ENCODE measurements at regions not wholly inside any gene's neighbourhood (a gene's known extent, or its start where the extent isn't known, plus 50 kb on each side); places are given as distances from the start of the nearest gene placed in this dataset.

DNA sequence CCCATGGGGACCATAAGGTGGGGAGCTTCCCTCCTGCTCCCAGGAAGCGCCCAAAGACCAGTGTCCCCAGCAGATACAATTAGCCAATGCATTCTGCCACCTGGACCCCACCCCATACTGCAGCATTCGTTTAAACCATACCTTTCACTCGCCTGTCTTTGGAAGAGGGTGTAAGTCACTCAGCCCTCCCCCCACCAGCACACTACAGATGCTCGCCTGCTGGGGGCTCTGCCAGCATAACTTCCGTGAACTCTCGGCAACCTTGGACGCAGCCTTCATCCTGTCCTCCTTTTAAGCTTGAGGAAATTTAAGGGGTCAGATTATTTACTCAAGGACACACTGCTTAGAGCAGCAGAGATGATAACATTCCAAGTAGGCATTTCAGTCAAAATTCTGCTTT is 94.4 kb upstream of the NAA20 start:
- H3K4me1 ChIP-seq: peaks cover 69% of the 10 kb centered on the region
- H3K27me3 ChIP-seq (ENCODE audit: low read depth): no peaks in the 10 kb centered on the region
- intact Hi-C loops (cut with DNase I): no loop called here
- H3K9me3 ChIP-seq: no peaks in the 10 kb centered on the region
- H3K27ac ChIP-seq: peak overlapping the region; percentile 65
- H3K4me3 ChIP-seq: no peak overlapping the region
- DNase-seq (no peak), ATAC-seq (no peak)
- H3K36me3 ChIP-seq: no peaks in the 10 kb centered on the region
- TF ChIP-seq, protein P1, sequence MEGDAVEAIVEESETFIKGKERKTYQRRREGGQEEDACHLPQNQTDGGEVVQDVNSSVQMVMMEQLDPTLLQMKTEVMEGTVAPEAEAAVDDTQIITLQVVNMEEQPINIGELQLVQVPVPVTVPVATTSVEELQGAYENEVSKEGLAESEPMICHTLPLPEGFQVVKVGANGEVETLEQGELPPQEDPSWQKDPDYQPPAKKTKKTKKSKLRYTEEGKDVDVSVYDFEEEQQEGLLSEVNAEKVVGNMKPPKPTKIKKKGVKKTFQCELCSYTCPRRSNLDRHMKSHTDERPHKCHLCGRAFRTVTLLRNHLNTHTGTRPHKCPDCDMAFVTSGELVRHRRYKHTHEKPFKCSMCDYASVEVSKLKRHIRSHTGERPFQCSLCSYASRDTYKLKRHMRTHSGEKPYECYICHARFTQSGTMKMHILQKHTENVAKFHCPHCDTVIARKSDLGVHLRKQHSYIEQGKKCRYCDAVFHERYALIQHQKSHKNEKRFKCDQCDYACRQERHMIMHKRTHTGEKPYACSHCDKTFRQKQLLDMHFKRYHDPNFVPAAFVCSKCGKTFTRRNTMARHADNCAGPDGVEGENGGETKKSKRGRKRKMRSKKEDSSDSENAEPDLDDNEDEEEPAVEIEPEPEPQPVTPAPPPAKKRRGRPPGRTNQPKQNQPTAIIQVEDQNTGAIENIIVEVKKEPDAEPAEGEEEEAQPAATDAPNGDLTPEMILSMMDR (IDR thresholded peaks at IDR 0.05): no peak

DNA sequence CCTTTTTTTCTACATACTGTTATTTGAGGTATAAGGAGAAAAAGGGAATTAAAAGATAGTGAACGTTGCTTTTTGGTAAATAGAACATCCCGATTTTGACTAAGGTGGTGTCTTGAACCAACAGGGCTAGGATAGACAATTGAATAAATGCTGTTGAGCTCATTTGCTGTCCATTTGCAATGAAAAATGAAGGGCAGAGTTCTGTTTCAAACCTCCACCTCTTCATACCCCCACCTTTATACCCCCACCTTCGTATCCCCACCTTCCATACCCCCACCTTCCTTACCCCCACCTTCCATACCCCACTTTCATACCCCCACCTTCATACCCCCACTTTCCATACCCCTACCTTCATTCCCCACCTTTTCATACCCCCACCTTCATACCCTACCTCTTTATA is 93.4 kb upstream of the NAA20 start:
- TF ChIP-seq, protein P1 (IDR thresholded peaks at IDR 0.05): no peak
- H3K9me3 ChIP-seq: no peaks in the 10 kb centered on the region
- no peaks in the 10 kb centered on the region for H3K27me3 ChIP-seq (ENCODE audit: low read depth)
- H3K4me3 ChIP-seq: no peak overlapping the region
- peaks cover 70% of the 10 kb centered on the region for H3K4me1 ChIP-seq
- intact Hi-C loops (cut with DNase I): no loop called here
- DNase-seq (no peak), ATAC-seq (no peak)
- no peak overlapping the region for H3K27ac ChIP-seq
- no peaks in the 10 kb centered on the region for H3K36me3 ChIP-seq

DNA sequence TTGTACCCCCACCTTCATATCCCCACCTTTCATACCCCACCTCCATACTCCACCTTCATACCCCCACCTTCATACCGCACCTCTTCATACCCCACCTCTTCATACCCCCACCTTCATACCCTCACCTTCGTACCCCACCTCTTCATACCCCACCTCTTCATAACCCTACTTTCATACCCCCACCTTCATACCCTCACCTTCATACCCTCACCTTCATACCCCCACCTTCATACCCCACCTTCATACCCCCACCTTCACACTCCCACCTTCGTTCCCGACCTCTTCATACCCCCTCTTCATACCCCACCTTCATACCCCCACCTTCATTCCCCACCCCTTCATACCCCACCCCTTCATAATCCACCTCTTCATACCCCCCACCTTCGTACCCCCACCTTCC is 92.9 kb upstream of the NAA20 start:
- ATAC-seq: no peak
- intact Hi-C loops (cut with DNase I): no loop called here
- Histone ChIP-seq H3K36me3 (no peaks in the 10 kb centered on the region), H3K9me3 (no peaks in the 10 kb centered on the region), H3K4me3 (no peak overlapping the region), H3K27me3 (ENCODE audit: low read depth) (no peaks in the 10 kb centered on the region), H3K4me1 (peaks cover 70% of the 10 kb centered on the region), H3K27ac (no peak overlapping the region)
- TF ChIP-seq, protein P1 (IDR thresholded peaks at IDR 0.05): no peak
- DNase-seq: no peak

DNA sequence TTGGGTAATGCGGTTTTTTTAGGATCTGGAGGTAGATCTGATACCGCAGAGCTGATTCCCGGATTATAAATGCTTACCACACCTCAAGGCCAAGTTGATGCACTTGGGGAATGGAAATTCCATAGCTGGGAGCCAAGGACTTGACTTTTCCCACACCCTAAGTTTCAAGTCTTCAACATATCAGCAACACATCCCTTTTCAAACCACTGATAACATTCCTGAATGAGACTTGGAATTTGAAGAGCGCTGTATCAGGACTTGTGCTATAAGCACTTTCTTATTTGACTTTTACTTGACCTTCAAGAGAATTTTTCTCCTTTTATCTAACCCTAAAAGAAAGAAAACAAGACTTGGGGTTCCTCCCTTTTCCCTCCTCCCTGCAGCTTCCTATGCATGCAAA is 90.6 kb upstream of the NAA20 start:
- no peaks in the 10 kb centered on the region for H3K9me3 ChIP-seq
- H3K36me3 ChIP-seq: no peaks in the 10 kb centered on the region
- peak; percentile 33 to 72 for ATAC-seq
- TF ChIP-seq, protein P1 (IDR thresholded peaks at IDR 0.05): no peak
- H3K27ac ChIP-seq: peak overlapping the region; percentile 59
- no peaks in the 10 kb centered on the region for H3K27me3 ChIP-seq (ENCODE audit: low read depth)
- intact Hi-C loops (cut with DNase I): no loop called here
- no peak for DNase-seq
- H3K4me3 ChIP-seq: no peak overlapping the region
- peaks cover 74% of the 10 kb centered on the region for H3K4me1 ChIP-seq

DNA sequence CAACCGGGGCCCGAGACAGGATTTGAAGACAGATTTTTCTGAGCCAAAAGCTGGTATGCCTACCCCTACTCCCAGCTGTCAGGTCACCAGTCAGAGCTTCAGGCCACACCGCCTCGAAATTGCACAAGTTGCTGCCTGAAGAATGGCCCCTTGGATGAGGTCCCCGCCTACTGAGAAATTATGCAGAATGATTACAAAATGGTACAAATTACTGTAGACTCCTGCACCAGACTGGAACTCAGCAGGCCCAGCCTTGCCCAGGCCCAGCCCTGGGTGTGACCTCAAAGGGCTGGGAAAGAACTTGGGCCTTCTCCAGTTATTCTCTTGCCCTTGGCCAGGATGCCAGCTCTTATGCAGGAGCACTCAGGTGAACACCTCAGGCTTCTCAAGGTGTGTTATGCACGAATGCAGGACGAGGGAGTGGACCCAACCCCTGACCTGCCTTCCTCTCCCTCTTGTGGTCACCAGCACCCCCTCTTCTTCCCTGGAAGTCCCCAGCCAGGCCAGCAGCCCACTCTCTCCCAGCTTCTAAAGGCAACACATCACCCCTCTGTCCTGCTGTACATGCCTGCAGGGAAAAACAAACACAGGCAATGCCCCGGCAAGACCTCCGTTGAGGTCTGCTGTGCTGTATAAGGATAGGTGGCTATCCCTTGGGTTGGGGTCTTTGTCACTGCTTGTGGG is 88.7 kb upstream of the NAA20 start:
- intact Hi-C loops (cut with DNase I): no loop called here
- DNase-seq: peak; percentile 83
- Histone ChIP-seq H3K36me3 (no peaks in the 10 kb centered on the region), H3K4me1 (peaks cover 75% of the 10 kb centered on the region), H3K4me3 (no peak overlapping the region), H3K9me3 (no peaks in the 10 kb centered on the region), H3K27me3 (ENCODE audit: low read depth) (no peaks in the 10 kb centered on the region), H3K27ac (peak overlapping the region; percentile 70)
- peak; percentile 86 to 94 for ATAC-seq
- TF ChIP-seq, protein P1 (IDR thresholded peaks at IDR 0.05): no peak

Data from lower lobe of right lung (tissue), 2 donors.